H9 (cell line): ENCODE measurements at regions not wholly inside any gene's neighbourhood (a gene's known extent, or its start where the extent isn't known, plus 50 kb on each side); places are given as distances from the start of the nearest gene placed in this dataset.

Experiments
- DNase-seq: peaks from one replicate; pipeline ENCODE4 v3.0.0-alpha.2; 2017
- H2AFZ ChIP-seq: one replicate; pipeline ENCODE4 v1.6.1; 2013; ENCODE audit warnings: mild to moderate bottlenecking, low read length, control low read depth, moderate library complexity
- H2AK5ac ChIP-seq: 2 replicates; pipeline ENCODE4 v1.6.1; 2013; ENCODE audit warnings: low read length, control low read depth, mixed read lengths; ENCODE audit not compliant: insufficient read length
- H2BK120ac ChIP-seq: one replicate; pipeline ENCODE4 v1.6.1; 2013; ENCODE audit warnings: low read depth, mild to moderate bottlenecking, low read length, control low read depth, inconsistent platforms; ENCODE audit not compliant: poor library complexity, severe bottlenecking
- H2BK12ac ChIP-seq: 2 replicates; pipeline ENCODE4 v1.6.1; 2013; ENCODE audit warnings: low read length, control low read depth, mixed read lengths, low read depth; ENCODE audit not compliant: insufficient read length
- H2BK15ac ChIP-seq: 2 replicates; pipeline ENCODE4 v1.6.1; 2013; ENCODE audit warnings: low read depth, low read length, control low read depth
- H2BK20ac ChIP-seq: one replicate; pipeline ENCODE4 v1.6.1; 2013; ENCODE audit warnings: low read depth, mild to moderate bottlenecking, low read length, control low read depth, inconsistent platforms; ENCODE audit not compliant: poor library complexity, severe bottlenecking
- H2BK5ac ChIP-seq: 2 replicates; pipeline ENCODE4 v1.6.1; 2013; ENCODE audit warnings: low read length, control low read depth, mixed read lengths; ENCODE audit not compliant: insufficient read length
- H3K14ac ChIP-seq: 2 replicates; pipeline ENCODE4 v1.6.1; 2013; ENCODE audit warnings: low read length, control low read depth; ENCODE audit not compliant: insufficient read depth
- H3K18ac ChIP-seq: 2 replicates; pipeline ENCODE4 v1.6.1; 2013; ENCODE audit warnings: low read depth, mild to moderate bottlenecking, mixed read lengths, low read length, control low read depth; ENCODE audit not compliant: insufficient read length
- H3K23ac ChIP-seq: 2 replicates; pipeline ENCODE4 v1.6.1; 2013; ENCODE audit warnings: low read length, control low read depth, mixed read lengths, low read depth; ENCODE audit not compliant: insufficient read length
- H3K23me2 ChIP-seq: 2 replicates; pipeline ENCODE4 v1.6.1; 2013; ENCODE audit warnings: low read depth, mild to moderate bottlenecking, mixed read lengths, low read length, control low read depth; ENCODE audit not compliant: insufficient read length, poor library complexity, severe bottlenecking
- H3K27ac ChIP-seq: 2 replicates; pipeline ENCODE4 v1.5.1; 2013; ENCODE audit warnings: low read length, control low read depth, mixed read lengths, low read depth; ENCODE audit not compliant: insufficient read length
- H3K27me3 ChIP-seq: 2 replicates; pipeline ENCODE4 v1.6.1; 2013; ENCODE audit warnings: low read length, control low read depth, inconsistent platforms; ENCODE audit not compliant: insufficient read depth
- H3K4ac ChIP-seq: 2 replicates; pipeline ENCODE4 v1.6.1; 2013; ENCODE audit warnings: low read depth, mild to moderate bottlenecking, control low read depth, inconsistent platforms, low read length, moderate library complexity
- H3K4me1 ChIP-seq: 2 replicates; pipeline ENCODE4 v1.6.1; 2013; ENCODE audit warnings: low read length, control low read depth, inconsistent platforms; ENCODE audit not compliant: insufficient read depth
- H3K4me2 ChIP-seq: 2 replicates; pipeline ENCODE4 v1.6.1; 2013; ENCODE audit warnings: low read length, control low read depth, mixed read lengths; ENCODE audit not compliant: insufficient read length, insufficient read depth
- H3K56ac ChIP-seq: 2 replicates; pipeline ENCODE4 v1.6.1; 2013; ENCODE audit warnings: low read depth, mild to moderate bottlenecking, mixed read lengths, low read length, control low read depth; ENCODE audit not compliant: insufficient read length
- H3K79me1 ChIP-seq: 2 replicates; pipeline ENCODE4 v1.6.1; 2013; ENCODE audit warnings: low read depth, mild to moderate bottlenecking, moderate library complexity, low read length, control low read depth, inconsistent platforms; ENCODE audit not compliant: insufficient read depth, poor library complexity, severe bottlenecking
- H3K79me2 ChIP-seq: 2 replicates; pipeline ENCODE4 v1.6.1; 2013; ENCODE audit warnings: low read length, control low read depth, inconsistent platforms; ENCODE audit not compliant: insufficient read depth
- H3K9ac ChIP-seq: 2 replicates; pipeline ENCODE4 v1.6.1; 2013; ENCODE audit warnings: low read length, control low read depth, mixed read lengths; ENCODE audit not compliant: insufficient read length; ENCODE audit errors: extremely low read depth
- H3K9me3 ChIP-seq: one replicate; pipeline ENCODE4 v1.6.1; 2013; ENCODE audit warnings: low read depth, low read length, inconsistent platforms; ENCODE audit not compliant: control insufficient read depth
- H3T11ph ChIP-seq: one replicate; pipeline ENCODE4 v1.6.1; 2013; ENCODE audit warnings: mild to moderate bottlenecking, low read length, control low read depth, inconsistent platforms
- H4K20me1 ChIP-seq: one replicate; pipeline ENCODE4 v1.6.1; 2013; ENCODE audit not compliant: control insufficient read depth, insufficient read length, insufficient read depth
- H4K5ac ChIP-seq: 2 replicates; pipeline ENCODE4 v1.6.1; 2013; ENCODE audit warnings: low read depth, mild to moderate bottlenecking, mixed read lengths, low read length, control low read depth; ENCODE audit not compliant: insufficient read length
- H4K8ac ChIP-seq: replicated peaks from 2 replicates; pipeline ENCODE4 v1.6.1; 2013; ENCODE audit warnings: low read length, control low read depth, mixed read lengths, low read depth; ENCODE audit not compliant: insufficient read length
- H4K91ac ChIP-seq: 2 replicates; pipeline ENCODE4 v1.6.1; 2013; ENCODE audit warnings: low read depth, mild to moderate bottlenecking, moderate library complexity, mixed read lengths, low read length, control low read depth; ENCODE audit not compliant: insufficient read length
- H3K27ac Mint-ChIP-seq, 3 experiments: 2 replicates in 2 of 3; 3 replicates in 1 of 3; pipeline ENCODE4 v1.8.0; 2020 to 2021; ENCODE audit warnings: mixed read lengths in 3 of 3, mild to moderate bottlenecking in 1 of 3, moderate library complexity in 1 of 3
- H3K27me3 Mint-ChIP-seq: 2 replicates; pipeline ENCODE4 v1.8.0; 2021; ENCODE audit warnings: low read depth, mild to moderate bottlenecking, moderate library complexity, mixed read lengths
- H3K36me3 Mint-ChIP-seq, 3 experiments: 2 replicates in 2 of 3; 3 replicates in 1 of 3; pipeline ENCODE4 v1.8.0; 2020 to 2021; ENCODE audit warnings: low read depth in 3 of 3, mixed read lengths in 3 of 3; ENCODE audit not compliant: insufficient read depth in 1 of 3
- H3K4me1 Mint-ChIP-seq, 2 experiments: 2 replicates each; pipeline ENCODE4 v1.8.0; 2020; ENCODE audit warnings: mixed read lengths in 2 of 2
- H3K4me3 Mint-ChIP-seq, 2 experiments: 2 replicates in 1 of 2; 3 replicates in 1 of 2; pipeline ENCODE4 v1.8.0; 2020 to 2021; ENCODE audit warnings: mild to moderate bottlenecking in 2 of 2, mixed read lengths in 2 of 2, moderate library complexity in 1 of 2
- H3K9me3 Mint-ChIP-seq, 2 experiments: 2 replicates in 1 of 2; 3 replicates in 1 of 2; pipeline ENCODE4 v1.8.0; 2020; ENCODE audit warnings: mild to moderate bottlenecking in 2 of 2, mixed read lengths in 2 of 2, moderate library complexity in 1 of 2
- WGBS: extraction: QIAGEN DNeasy Blood & Tissue Kit; methylation state at CpG from one replicate; pipeline ENCODE4 v1.1.7; 2013; ENCODE audit warnings: missing lambda C conversion rate, low lambda C conversion rate, mixed read lengths; ENCODE audit not compliant: insufficient read length; ENCODE audit errors: extremely low coverage; 5-methylcytosine and 5-hydroxymethylcytosine counted together
- TF ChIP-seq, protein P1 (sequence below): fragments of 200-600 bp; sonication (generic); conservative IDR thresholded peaks from 3 replicates; pipeline ENCODE4 v1.8.0; 2021; ENCODE audit warnings: antibody characterized with exemption, mild to moderate bottlenecking

DNA sequence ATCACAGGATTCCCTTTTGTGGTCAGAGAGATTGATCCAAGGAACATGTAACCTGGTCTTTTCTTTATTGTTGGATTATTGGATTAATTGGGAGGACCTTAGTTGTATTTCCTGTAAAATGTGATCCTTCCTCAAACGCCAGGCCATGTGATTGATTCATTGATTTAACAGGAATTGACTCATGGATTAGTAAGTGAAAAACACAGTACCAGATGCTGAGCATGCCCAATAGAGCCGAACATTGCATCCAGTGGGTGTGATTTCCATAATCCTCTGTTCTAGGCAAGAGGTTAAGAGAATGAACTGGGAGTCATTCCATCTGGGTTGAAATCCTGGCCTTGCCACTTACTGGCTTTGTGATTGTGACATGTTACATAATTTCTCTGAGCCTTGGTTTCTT is 522.3 kb downstream of the MAT2B start:
- Histone ChIP-seq H4K5ac (no peak overlapping the region), H3K14ac (no peak overlapping the region), H2BK120ac (no peak overlapping the region), H3K79me1 (no peaks in the 10 kb centered on the region), H4K91ac (no peak overlapping the region), H3K27ac (no peak overlapping the region), H2BK5ac (no peak overlapping the region), H2BK15ac (no peak overlapping the region), H2BK12ac (no peak overlapping the region), H2BK20ac (no peak overlapping the region), H4K20me1 (no peaks in the 10 kb centered on the region), H2AK5ac (no peak overlapping the region), H3K4ac (no peak overlapping the region), H4K8ac (no peak overlapping the region), H2AFZ (no peak overlapping the region), H3K23me2 (no peaks in the 10 kb centered on the region), H3K23ac (no peak overlapping the region), H3K56ac (no peak overlapping the region), H3T11ph (no peak overlapping the region), H3K27me3 (no peaks in the 10 kb centered on the region), H3K18ac (no peak overlapping the region), H3K9ac (no peak overlapping the region), H3K9me3 (no peaks in the 10 kb centered on the region), H3K4me1 (no peaks in the 10 kb centered on the region), H3K4me2 (no peak overlapping the region), H3K79me2 (no peaks in the 10 kb centered on the region)
- Mint-ChIP-seq H3K36me3 (no peaks in the 10 kb centered on the region), H3K27ac (no peak overlapping the region), H3K4me3 (no peak overlapping the region), H3K9me3 (no peaks in the 10 kb centered on the region), H3K27me3 (no peaks in the 10 kb centered on the region), H3K4me1 (no peaks in the 10 kb centered on the region)
- TF ChIP-seq, protein P1, sequence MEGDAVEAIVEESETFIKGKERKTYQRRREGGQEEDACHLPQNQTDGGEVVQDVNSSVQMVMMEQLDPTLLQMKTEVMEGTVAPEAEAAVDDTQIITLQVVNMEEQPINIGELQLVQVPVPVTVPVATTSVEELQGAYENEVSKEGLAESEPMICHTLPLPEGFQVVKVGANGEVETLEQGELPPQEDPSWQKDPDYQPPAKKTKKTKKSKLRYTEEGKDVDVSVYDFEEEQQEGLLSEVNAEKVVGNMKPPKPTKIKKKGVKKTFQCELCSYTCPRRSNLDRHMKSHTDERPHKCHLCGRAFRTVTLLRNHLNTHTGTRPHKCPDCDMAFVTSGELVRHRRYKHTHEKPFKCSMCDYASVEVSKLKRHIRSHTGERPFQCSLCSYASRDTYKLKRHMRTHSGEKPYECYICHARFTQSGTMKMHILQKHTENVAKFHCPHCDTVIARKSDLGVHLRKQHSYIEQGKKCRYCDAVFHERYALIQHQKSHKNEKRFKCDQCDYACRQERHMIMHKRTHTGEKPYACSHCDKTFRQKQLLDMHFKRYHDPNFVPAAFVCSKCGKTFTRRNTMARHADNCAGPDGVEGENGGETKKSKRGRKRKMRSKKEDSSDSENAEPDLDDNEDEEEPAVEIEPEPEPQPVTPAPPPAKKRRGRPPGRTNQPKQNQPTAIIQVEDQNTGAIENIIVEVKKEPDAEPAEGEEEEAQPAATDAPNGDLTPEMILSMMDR = no peak
- no CpG with 5 or more reads among the region's 2 CpGs for WGBS
- no peak for DNase-seq
